Muscle layer of colon (tissue), 2 donors: ENCODE measurements at regions not wholly inside any gene's neighbourhood (a gene's known extent, or its start where the extent isn't known, plus 50 kb on each side); places are given as distances from the start of the nearest gene placed in this dataset.

Experiments
- H3K27ac ChIP-seq: one replicate; pipeline ENCODE4 v1.7.0; 2013; ENCODE audit warnings: low read depth, mild to moderate bottlenecking, low read length, moderate library complexity
- H3K27me3 ChIP-seq, 2 donors: one replicate each; pipeline ENCODE4 v1.7.0; 2013; ENCODE audit warnings: low read length in 2 of 2, mild to moderate bottlenecking in 2 of 2; ENCODE audit not compliant: insufficient read depth in 2 of 2, control insufficient read depth in 1 of 2
- H3K36me3 ChIP-seq: one replicate; pipeline ENCODE4 v1.7.0; 2013; ENCODE audit warnings: mild to moderate bottlenecking, low read length; ENCODE audit not compliant: insufficient read depth
- H3K4me1 ChIP-seq: one replicate; pipeline ENCODE4 v1.7.0; 2013; ENCODE audit warnings: mild to moderate bottlenecking, low read length; ENCODE audit not compliant: insufficient read depth
- H3K4me3 ChIP-seq, 2 donors: one replicate each; pipeline ENCODE4 v1.7.0; 2013; ENCODE audit warnings: low read length in 2 of 2, low read depth in 1 of 2, mild to moderate bottlenecking in 1 of 2, moderate library complexity in 1 of 2
- H3K9ac ChIP-seq: one replicate; pipeline ENCODE4 v1.7.0; 2013; ENCODE audit warnings: low read length
- H3K9me3 ChIP-seq: one replicate; pipeline ENCODE4 v1.7.0; 2013; ENCODE audit warnings: mild to moderate bottlenecking, low read length
- donor health status: abdominal sarcoma.
- donor health status: Adenocarcinoma of cecum.

DNA sequence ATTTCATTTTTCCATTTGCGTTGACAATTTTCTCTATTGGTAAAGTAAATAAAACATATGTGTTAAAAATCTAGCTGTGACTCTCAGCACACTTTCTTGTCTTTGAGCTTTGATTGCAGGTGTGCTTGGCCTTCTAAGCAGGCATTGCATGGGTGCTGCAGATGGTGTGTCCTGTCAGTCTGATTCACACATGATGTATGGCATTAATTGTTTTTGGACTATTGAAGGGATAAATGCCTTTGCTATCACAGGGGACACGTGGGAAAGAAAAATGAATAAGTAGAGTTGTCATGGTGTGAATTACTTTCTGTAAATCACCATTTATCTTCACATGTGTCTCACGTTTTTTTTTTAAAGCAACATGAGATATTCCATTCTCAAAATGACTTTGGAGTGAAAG is 211.3 kb upstream of the NAV3 start:
- no peak overlapping the region for H3K9ac ChIP-seq
- no peaks in the 10 kb centered on the region for H3K27me3 ChIP-seq
- H3K4me3 ChIP-seq = no peak overlapping the region
- no peaks in the 10 kb centered on the region for H3K36me3 ChIP-seq
- no peaks in the 10 kb centered on the region for H3K4me1 ChIP-seq
- H3K9me3 ChIP-seq = no peaks in the 10 kb centered on the region
- H3K27ac ChIP-seq = no peak overlapping the region

DNA sequence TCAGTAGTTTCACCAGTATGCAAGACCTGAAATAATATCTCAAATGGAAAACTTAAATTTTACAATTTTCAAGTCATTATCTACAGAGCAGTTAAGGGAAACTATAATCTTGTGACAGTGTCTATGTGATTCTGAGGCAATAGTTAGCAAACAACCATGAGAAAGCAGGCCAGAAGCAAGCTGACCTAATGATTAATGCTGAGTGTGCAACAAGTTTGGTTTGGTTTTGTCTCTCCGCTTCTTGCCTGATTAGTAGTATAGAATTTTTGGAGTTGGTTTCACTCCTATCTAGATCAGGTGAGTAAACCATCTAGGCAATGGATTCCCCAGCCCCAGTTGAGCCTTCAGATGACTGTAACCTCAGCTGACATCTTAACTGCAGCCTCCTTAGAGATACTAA is 212.9 kb upstream of the NAV3 start:
- no peaks in the 10 kb centered on the region for H3K4me1 ChIP-seq
- H3K27me3 ChIP-seq = no peaks in the 10 kb centered on the region
- H3K36me3 ChIP-seq = no peaks in the 10 kb centered on the region
- no peaks in the 10 kb centered on the region for H3K9me3 ChIP-seq
- no peak overlapping the region for H3K27ac ChIP-seq
- no peak overlapping the region for H3K4me3 ChIP-seq
- no peak overlapping the region for H3K9ac ChIP-seq

DNA sequence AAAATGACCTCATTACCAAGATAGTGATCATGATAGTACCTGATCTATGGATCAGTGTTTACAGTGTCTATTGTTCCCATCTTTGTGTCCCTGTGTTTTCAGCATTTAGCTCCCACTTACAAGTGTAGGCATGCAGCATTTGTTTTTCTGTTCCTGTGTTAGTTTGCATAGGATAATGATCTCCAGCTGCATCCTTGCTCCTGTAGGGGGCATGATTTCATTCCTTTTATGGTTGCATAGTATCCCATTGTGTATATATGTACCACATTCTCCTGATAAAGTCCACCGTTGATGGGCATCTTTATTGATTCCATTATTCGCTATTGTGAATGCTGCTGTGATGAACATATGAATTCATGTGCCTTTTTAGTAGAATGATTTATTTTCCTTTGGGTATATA is 215.4 kb upstream of the NAV3 start:
- Histone ChIP-seq H3K27me3 (no peaks in the 10 kb centered on the region), H3K9ac (no peak overlapping the region), H3K4me3 (no peak overlapping the region), H3K4me1 (no peaks in the 10 kb centered on the region), H3K27ac (no peak overlapping the region), H3K9me3 (no peaks in the 10 kb centered on the region), H3K36me3 (no peaks in the 10 kb centered on the region)

DNA sequence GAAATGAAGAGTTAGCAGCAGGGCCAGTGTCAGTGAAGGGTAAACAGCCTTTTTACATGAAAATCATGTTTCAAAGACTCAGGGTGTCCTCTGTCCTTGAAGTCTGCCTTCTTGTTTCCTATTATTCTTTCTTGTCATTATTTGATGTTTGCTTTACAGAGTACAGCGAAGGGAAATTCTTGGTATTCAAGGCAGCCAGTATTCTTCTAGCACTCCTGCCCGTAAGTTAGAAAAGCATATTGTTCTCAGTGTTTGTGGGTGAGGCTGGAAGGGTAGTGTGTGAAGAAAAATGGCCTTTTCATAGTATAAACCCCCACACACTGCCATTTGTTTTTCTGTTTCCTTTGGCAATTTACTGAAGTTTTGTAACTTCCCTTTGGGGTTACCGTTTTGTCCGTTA is 217.3 kb upstream of the NAV3 start:
- Histone ChIP-seq H3K9ac (no peak overlapping the region), H3K27ac (no peak overlapping the region), H3K36me3 (no peaks in the 10 kb centered on the region), H3K27me3 (no peaks in the 10 kb centered on the region), H3K4me1 (no peaks in the 10 kb centered on the region), H3K4me3 (no peak overlapping the region), H3K9me3 (no peaks in the 10 kb centered on the region)

DNA sequence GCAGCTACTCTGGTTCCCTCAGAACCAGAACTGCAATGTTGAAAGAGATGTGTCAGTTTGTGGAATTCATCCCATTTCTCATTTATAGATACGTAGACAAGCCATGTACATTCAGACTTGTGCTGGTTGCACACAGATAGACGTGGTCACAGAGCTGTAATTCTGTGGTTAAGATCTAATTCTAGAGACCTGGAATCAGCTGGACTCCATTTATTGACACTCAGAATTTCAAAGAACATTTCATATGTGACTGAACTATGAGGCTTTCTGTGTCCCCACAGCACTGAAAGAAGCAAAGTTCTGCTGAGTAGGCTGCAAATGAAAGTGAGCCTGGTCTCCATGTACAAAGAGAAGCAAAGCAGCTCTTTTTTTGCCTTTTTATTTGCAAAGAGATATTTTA is 220.2 kb upstream of the NAV3 start:
- Histone ChIP-seq H3K27ac (no peak overlapping the region), H3K36me3 (no peaks in the 10 kb centered on the region), H3K4me1 (no peaks in the 10 kb centered on the region), H3K9ac (no peak overlapping the region), H3K27me3 (no peaks in the 10 kb centered on the region), H3K4me3 (no peak overlapping the region), H3K9me3 (no peaks in the 10 kb centered on the region)

DNA sequence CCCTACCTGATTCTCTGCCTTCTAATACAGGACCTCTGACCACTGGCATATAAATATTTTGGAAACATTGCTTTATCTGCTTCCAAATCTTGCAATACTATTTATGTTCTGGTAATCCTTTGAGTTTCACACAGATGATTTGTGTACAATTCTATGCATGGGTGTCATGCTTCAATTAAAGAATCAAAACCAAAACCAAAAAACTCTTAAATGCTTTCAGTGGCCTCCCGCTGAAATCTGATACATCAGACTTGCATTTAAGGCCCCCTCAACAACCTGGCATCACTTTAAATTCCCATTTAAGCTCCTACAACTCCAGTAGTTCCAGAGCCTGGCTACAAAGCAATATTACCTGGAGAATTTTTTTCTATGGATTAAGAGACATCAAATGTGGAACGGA is 221.7 kb upstream of the NAV3 start:
- no peak overlapping the region for H3K27ac ChIP-seq
- H3K9ac ChIP-seq = no peak overlapping the region
- H3K9me3 ChIP-seq = no peaks in the 10 kb centered on the region

DNA sequence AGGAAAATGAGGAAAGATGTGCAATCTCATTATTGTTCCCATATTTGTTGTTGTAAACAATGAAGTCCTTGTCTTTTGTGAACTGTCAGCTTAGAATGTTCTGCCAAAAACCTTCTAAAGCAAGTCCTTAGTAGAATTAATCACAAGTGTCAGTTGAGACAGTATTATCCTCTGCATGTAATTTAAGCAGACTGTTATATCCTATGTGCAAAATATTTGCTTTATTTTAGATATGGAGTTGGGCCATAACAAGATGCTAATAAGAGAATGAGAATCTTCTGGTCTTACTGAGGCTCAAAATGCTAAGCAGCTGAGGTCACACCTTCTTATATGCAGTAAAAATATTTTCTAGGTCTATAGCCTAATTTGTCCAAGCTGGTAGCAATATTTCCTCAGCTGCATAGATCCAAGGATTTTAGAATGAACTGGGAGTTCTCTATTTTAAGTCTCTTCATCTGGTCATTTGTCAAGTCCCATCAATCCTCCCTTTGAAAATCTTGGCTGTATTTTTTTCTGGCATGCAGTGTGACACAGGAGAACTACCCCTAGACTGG is 222.3 kb upstream of the NAV3 start:
- Histone ChIP-seq H3K9ac (no peak overlapping the region), H3K4me3 (no peak overlapping the region), H3K4me1 (no peaks in the 10 kb centered on the region), H3K9me3 (no peaks in the 10 kb centered on the region), H3K27me3 (no peaks in the 10 kb centered on the region), H3K27ac (no peak overlapping the region), H3K36me3 (no peaks in the 10 kb centered on the region)

More for the DNA sequence above, 221.7 kb upstream of the NAV3 start:
- Histone ChIP-seq H3K27me3 (no peaks in the 10 kb centered on the region), H3K36me3 (no peaks in the 10 kb centered on the region), H3K4me3 (no peak overlapping the region), H3K4me1 (no peaks in the 10 kb centered on the region)

DNA sequence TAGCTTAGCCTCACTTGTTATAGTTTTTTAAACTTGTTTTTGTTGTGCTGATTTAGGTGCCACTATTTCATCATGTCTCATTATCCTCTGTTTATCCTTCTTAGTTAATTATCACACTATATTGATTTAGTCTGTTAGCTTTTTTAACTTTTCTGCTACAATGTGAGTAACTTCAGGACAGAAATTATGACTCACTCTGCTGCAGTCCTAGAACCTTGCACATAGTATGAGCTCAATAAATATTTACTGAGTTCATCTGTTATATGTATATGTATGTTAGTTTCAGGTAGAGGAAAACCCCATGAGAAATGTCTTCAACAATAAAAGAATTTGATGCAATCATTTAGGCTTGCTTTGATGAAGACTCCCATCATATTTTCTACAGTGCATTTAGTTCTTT is 224.3 kb upstream of the NAV3 start:
- no peaks in the 10 kb centered on the region for H3K36me3 ChIP-seq
- H3K27me3 ChIP-seq = no peaks in the 10 kb centered on the region
- H3K27ac ChIP-seq = no peak overlapping the region
- no peak overlapping the region for H3K4me3 ChIP-seq
- no peaks in the 10 kb centered on the region for H3K4me1 ChIP-seq
- no peak overlapping the region for H3K9ac ChIP-seq
- H3K9me3 ChIP-seq = no peaks in the 10 kb centered on the region

DNA sequence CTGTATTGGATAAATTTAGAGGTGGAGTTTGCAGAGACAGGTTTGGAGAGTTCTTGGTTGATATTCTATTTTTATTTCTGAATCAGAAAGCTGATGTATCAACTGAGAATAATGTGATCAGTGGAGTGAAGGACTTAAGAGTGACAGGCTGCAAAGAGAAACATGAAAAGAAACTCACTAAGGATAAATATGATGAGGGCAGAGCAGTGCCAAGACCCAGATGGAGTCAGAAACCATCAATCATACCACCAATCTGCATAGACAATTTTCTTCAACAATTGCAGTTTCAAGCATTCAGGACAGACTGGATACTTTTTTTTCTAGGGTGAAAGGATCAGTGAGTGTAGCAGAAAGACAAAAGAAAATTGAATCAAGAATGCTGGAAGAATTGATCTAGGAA is 226.7 kb upstream of the NAV3 start:
- Histone ChIP-seq H3K4me3 (no peak overlapping the region), H3K4me1 (no peaks in the 10 kb centered on the region), H3K27me3 (no peaks in the 10 kb centered on the region), H3K9ac (no peak overlapping the region), H3K9me3 (no peaks in the 10 kb centered on the region), H3K36me3 (no peaks in the 10 kb centered on the region), H3K27ac (no peak overlapping the region)

DNA sequence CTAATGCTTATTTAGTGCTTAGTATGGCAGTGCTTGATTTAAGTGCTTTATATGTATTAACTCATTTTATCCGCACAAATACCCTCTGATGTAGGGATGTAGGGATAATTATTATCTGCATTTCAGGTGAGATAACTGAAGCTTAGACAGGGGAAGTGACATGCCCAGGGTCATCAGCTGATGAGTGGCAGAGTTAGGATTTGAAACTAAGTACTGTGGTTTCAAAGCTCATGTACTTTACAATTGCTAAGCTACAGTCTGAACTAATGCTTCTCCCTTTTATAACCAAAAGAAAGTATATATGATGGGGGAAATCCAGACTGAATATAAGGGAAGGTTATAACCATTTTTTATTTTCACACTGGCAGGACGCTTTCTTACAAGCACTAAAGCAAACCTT is 229.6 kb upstream of the NAV3 start:
- no peaks in the 10 kb centered on the region for H3K9me3 ChIP-seq
- no peak overlapping the region for H3K4me3 ChIP-seq
- H3K27ac ChIP-seq = no peak overlapping the region
- H3K36me3 ChIP-seq = no peaks in the 10 kb centered on the region
- no peak overlapping the region for H3K9ac ChIP-seq
- H3K27me3 ChIP-seq = no peaks in the 10 kb centered on the region
- no peaks in the 10 kb centered on the region for H3K4me1 ChIP-seq

DNA sequence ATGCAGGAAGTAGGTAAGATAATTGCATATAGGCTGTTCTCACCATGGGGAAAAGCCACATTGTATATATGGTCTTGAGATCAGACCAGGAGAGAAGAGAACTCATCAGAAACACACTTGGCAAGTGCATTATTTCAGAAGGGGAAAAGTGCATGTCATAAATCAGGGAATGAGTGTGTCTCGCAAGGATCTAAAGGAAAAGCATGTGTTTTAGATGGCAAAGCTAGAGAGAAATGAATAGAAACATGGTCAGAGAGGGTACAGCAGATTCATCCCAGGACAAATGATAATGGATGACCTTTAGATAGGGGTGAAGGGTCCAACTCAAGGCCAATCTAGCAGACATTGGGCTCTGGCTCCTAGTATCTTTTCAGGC is 230.2 kb upstream of the NAV3 start:
- Histone ChIP-seq H3K27me3 (no peaks in the 10 kb centered on the region), H3K9me3 (no peaks in the 10 kb centered on the region), H3K27ac (no peak overlapping the region), H3K36me3 (no peaks in the 10 kb centered on the region), H3K4me1 (no peaks in the 10 kb centered on the region), H3K4me3 (no peak overlapping the region), H3K9ac (no peak overlapping the region)

DNA sequence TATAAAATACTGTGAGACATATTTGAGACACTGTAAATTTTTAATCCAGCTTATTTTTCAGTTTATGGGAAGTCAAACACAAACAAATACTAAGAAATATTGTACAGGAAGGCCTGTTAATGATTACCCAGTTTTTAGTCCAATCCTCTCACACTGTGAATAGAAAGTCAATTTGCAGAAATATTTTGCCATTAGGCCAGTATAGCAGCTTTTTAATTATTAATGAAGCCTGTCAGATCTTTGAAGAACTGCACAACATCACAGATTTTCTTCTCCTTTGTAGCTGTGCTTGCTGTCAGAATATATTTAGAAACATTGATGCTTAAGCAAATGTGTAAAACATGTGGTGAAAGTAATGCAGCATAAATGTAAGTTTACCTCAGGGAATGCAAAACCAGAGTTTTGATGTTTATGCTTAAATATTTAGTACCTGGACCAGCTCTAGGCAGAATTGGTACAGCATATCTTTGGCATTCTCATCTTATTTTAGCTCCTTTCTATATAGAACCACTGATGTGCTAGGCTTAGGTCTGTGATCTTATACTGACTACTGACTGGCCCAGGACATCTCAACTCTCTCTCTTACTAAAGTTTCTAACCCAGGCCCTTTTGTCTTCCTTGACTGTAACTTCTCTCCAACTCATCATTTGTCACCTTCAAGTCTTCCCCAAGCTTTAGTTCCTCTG is 230.8 kb upstream of the NAV3 start:
- no peaks in the 10 kb centered on the region for H3K27me3 ChIP-seq
- no peak overlapping the region for H3K27ac ChIP-seq
- no peaks in the 10 kb centered on the region for H3K36me3 ChIP-seq
- no peaks in the 10 kb centered on the region for H3K9me3 ChIP-seq
- H3K4me3 ChIP-seq = no peak overlapping the region
- H3K9ac ChIP-seq = no peak overlapping the region
- no peaks in the 10 kb centered on the region for H3K4me1 ChIP-seq
